ENCODE measurements at regions not wholly inside any gene's neighbourhood (a gene's known extent, or its start where the extent isn't known, plus 50 kb on each side); places are given as distances from the start of the nearest gene placed in this dataset.
"Not testable (repeated sequence)": the region's sequence is repeated elsewhere in the genome, so short reads cannot be mapped to it uniquely, and the experiment has no call there.

GRCh38 chr7:68394131-68394530 lies 1204.1 kb upstream of the AUTS2 start:
- DNase-seq (ENCODE audit: low read depth): no peak

- no peak for DNase-seq (ENCODE audit: low read depth)
These were observed 1198.2 kb upstream of the AUTS2 start for GRCh38 chr7:68399991-68400590.

- no peak for DNase-seq (ENCODE audit: low read depth)
These were observed 1197.5 kb upstream of the AUTS2 start for GRCh38 chr7:68400783-68401182.

- no peak for DNase-seq (ENCODE audit: low read depth)
These were observed 1197.0 kb upstream of the AUTS2 start for GRCh38 chr7:68401313-68401712.

- DNase-seq (ENCODE audit: low read depth): no peak
These were observed 1191.8 kb upstream of the AUTS2 start for GRCh38 chr7:68406480-68406879.

GRCh38 chr7:68407460-68407859 lies 1190.8 kb upstream of the AUTS2 start:
- DNase-seq (ENCODE audit: low read depth): no peak

GRCh38 chr7:68408873-68409272 lies 1189.4 kb upstream of the AUTS2 start:
- DNase-seq (ENCODE audit: low read depth): no peak

- DNase-seq (ENCODE audit: low read depth): no peak
These were observed 1188.4 kb upstream of the AUTS2 start for GRCh38 chr7:68409851-68410250.

- DNase-seq (ENCODE audit: low read depth): not testable (repeated sequence)
These were observed 1187.6 kb upstream of the AUTS2 start for GRCh38 chr7:68410693-68411092.

GRCh38 chr7:68411742-68412141 lies 1186.5 kb upstream of the AUTS2 start:
- DNase-seq (ENCODE audit: low read depth): no peak

- no peak for DNase-seq (ENCODE audit: low read depth)
These were observed 1183.4 kb upstream of the AUTS2 start for GRCh38 chr7:68414631-68415425.

GRCh38 chr7:68417002-68417401 lies 1181.3 kb upstream of the AUTS2 start:
- DNase-seq (ENCODE audit: low read depth): no peak

GRCh38 chr7:68417659-68418058 lies 1180.6 kb upstream of the AUTS2 start:
- no peak for DNase-seq (ENCODE audit: low read depth)

- no peak for DNase-seq (ENCODE audit: low read depth)
These were observed 1177.7 kb upstream of the AUTS2 start for GRCh38 chr7:68420342-68421192.

GRCh38 chr7:68421712-68422111 lies 1176.6 kb upstream of the AUTS2 start:
- no peak for DNase-seq (ENCODE audit: low read depth)

- DNase-seq (ENCODE audit: low read depth): no peak
These were observed 1176.0 kb upstream of the AUTS2 start for GRCh38 chr7:68422281-68422680.

- no peak for DNase-seq (ENCODE audit: low read depth)
These were observed 1174.9 kb upstream of the AUTS2 start for GRCh38 chr7:68423356-68423755.

GRCh38 chr7:68424658-68425297 lies 1173.5 kb upstream of the AUTS2 start:
- DNase-seq (ENCODE audit: low read depth): no peak

GRCh38 chr7:68425377-68425776 lies 1172.9 kb upstream of the AUTS2 start:
- no peak for DNase-seq (ENCODE audit: low read depth)

- no peak for DNase-seq (ENCODE audit: low read depth)
These were observed 1168.7 kb upstream of the AUTS2 start for GRCh38 chr7:68429411-68430117.

GRCh38 chr7:68432585-68432984 lies 1165.7 kb upstream of the AUTS2 start:
- DNase-seq (ENCODE audit: low read depth): no peak
